IPS DF 6.9 (cell line): ENCODE measurements at regions not wholly inside any gene's neighbourhood (a gene's known extent, or its start where the extent isn't known, plus 50 kb on each side); places are given as distances from the start of the nearest gene placed in this dataset.

Source experiments
- DNase-seq: peaks from one replicate; pipeline ENCODE4 v3.0.0-alpha.2; 2013; ENCODE audit warnings: low read depth, low spot score
- H3K27ac ChIP-seq: one replicate; pipeline ENCODE4 v1.5.1; 2013; ENCODE audit warnings: low read length, control low read depth
- H3K27me3 ChIP-seq: 2 replicates; pipeline ENCODE4 v1.6.1; 2013; ENCODE audit warnings: mild to moderate bottlenecking, low read length; ENCODE audit not compliant: control insufficient read depth, insufficient read depth
- H3K36me3 ChIP-seq: 2 replicates; pipeline ENCODE4 v1.6.1; 2013; ENCODE audit warnings: low read length; ENCODE audit not compliant: control insufficient read depth, insufficient read depth
- H3K4me1 ChIP-seq: 2 replicates; pipeline ENCODE4 v1.6.1; 2013; ENCODE audit warnings: low read length; ENCODE audit not compliant: control insufficient read depth, insufficient read depth
- H3K4me3 ChIP-seq: 2 replicates; pipeline ENCODE4 v1.5.1; 2013; ENCODE audit warnings: mild to moderate bottlenecking, low read length
- H3K9me3 ChIP-seq: 2 replicates; pipeline ENCODE4 v1.6.1; 2013; ENCODE audit warnings: low read length, inconsistent platforms; ENCODE audit not compliant: control insufficient read depth, insufficient read depth
- WGBS: extraction: QIAGEN DNeasy Blood & Tissue Kit; methylation state at CpG from one replicate; pipeline ENCODE4 v1.1.7; 2013; ENCODE audit warnings: mixed read lengths, missing lambda C conversion rate; ENCODE audit not compliant: insufficient read length, insufficient coverage; 5-methylcytosine and 5-hydroxymethylcytosine counted together

DNA sequence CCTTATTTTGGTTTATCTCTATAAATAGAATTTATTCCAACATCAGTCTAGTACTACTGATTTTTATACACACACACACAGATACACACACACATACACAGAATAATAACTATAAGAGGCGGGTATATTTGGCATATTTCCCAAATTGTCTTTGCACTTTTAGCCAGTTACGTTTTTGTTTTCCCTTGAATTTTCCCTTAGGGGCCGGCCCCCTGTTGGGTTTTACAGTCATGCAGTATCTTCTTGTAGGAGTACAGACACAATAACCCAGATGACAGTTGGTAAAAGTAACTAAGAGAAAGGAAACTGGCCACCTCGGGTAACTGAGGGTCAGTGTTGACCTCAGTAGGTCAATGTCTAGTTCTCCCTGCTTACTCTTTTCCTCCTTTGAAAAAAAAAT is 50.9 kb downstream of the DISP1 start:
- Histone ChIP-seq H3K27ac (no peak overlapping the region), H3K36me3 (no peaks in the 10 kb centered on the region), H3K4me1 (no peaks in the 10 kb centered on the region), H3K27me3 (no peaks in the 10 kb centered on the region), H3K4me3 (no peak overlapping the region), H3K9me3 (no peaks in the 10 kb centered on the region)
- WGBS: no CpG with 5 or more reads among the region's 4 CpGs
- no peak for DNase-seq

DNA sequence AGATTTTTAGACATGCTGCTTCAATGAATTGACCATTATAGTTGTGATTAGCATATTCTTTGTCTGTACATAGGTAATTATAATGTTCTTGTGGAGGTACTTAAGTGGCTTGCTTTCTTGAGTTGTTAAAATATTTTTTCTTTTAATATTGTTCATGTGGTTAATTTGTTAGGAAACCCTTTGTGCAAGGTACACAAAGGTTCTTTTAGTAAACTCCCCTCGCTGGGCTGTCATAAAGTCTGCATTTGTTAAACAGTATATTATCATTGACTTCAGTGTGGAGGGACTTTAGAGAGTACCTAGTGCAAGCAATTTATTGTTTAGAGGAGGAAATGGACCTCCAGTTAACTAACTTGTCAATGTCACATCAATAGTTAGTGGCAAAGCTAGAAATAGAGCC is 52.5 kb downstream of the DISP1 start:
- H3K9me3 ChIP-seq: no peaks in the 10 kb centered on the region
- WGBS: no CpG with 5 or more reads among the region's 1 CpG
- no peak for DNase-seq

DNA sequence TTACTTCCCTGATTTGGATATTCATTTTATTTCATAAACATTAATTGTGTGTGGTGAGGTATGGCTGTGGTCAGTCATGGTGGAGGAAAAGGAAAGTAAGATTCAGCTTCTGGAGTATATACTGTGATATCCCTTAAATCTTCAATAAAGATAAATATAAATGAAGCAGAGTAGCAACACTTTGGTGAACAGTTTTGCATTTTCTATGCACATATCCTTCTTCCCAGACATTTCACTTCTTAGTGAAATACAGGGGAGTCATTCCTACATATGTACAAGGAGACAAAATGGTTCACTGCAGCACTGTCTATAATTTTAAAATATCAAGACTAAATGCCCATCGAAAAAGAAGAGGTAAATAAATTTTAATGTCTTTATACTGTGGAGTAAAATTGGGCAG is 61.3 kb downstream of the DISP1 start:
- no CpG with 5 or more reads among the region's 1 CpG for WGBS
- Histone ChIP-seq H3K27me3 (no peaks in the 10 kb centered on the region), H3K4me1 (0 out of 2 replicates have a peak, but pooled peaks cover 1% of the 10 kb centered on the region), H3K27ac (no peak overlapping the region), H3K9me3 (no peaks in the 10 kb centered on the region), H3K4me3 (no peak overlapping the region), H3K36me3 (no peaks in the 10 kb centered on the region)
- no peak for DNase-seq

More for the DNA sequence above, 52.5 kb downstream of the DISP1 start:
- Histone ChIP-seq H3K27ac (no peak overlapping the region), H3K36me3 (no peaks in the 10 kb centered on the region), H3K4me3 (no peak overlapping the region), H3K4me1 (no peaks in the 10 kb centered on the region), H3K27me3 (no peaks in the 10 kb centered on the region)

DNA sequence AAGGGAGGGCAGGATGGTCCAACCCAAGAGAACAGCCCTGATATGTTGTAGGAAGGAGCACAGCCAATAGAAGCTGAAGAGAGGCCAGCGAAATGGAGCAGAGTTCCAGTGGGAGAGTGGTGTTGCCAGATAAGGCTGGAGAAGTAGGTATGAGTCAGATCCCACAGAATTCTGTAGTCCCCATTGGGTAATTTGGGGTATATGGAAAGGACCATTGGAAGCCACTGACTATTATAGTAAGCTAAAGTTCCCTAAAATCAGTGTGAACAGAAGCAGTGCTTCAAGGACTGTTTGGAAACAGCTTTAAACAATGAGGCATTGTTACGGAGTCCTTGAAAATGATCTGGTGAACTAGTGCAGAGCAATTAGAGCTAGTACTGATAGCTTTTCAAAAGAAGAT is 63.0 kb downstream of the DISP1 start:
- H3K9me3 ChIP-seq: no peaks in the 10 kb centered on the region

DNA sequence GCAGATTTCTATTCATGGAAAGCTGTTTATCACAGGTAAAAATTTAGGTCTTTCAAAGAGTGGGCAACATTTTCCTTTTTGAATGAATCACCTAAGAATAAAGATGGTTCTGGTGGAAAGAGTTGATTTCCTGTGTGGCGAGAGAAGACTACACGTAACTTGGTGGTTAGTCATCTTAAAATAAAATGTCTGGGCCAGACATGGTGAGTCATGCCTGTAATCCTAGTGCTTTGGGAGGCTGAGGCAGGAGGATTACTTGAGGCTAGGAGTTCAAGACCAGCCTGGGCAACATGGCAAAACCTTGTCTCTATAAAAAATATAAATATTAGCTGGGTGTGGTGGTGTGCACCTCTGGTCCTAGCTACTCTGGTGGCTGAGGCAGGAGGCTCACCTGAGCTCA is 65.7 kb downstream of the DISP1 start:
- Histone ChIP-seq H3K4me1 (0 out of 2 replicates have a peak, but pooled peaks cover 1% of the 10 kb centered on the region), H3K36me3 (no peaks in the 10 kb centered on the region), H3K4me3 (no peak overlapping the region), H3K9me3 (no peaks in the 10 kb centered on the region), H3K27ac (no peak overlapping the region), H3K27me3 (no peaks in the 10 kb centered on the region)
- no CpG with 5 or more reads among the region's 2 CpGs for WGBS
- no peak for DNase-seq

More for the DNA sequence above, 63.0 kb downstream of the DISP1 start:
- Histone ChIP-seq H3K4me3 (no peak overlapping the region), H3K27ac (no peak overlapping the region), H3K27me3 (no peaks in the 10 kb centered on the region), H3K36me3 (no peaks in the 10 kb centered on the region), H3K4me1 (0 out of 2 replicates have a peak, but pooled peaks cover 1% of the 10 kb centered on the region)
- DNase-seq: no peak
- WGBS: no CpG with 5 or more reads among the region's 2 CpGs

DNA sequence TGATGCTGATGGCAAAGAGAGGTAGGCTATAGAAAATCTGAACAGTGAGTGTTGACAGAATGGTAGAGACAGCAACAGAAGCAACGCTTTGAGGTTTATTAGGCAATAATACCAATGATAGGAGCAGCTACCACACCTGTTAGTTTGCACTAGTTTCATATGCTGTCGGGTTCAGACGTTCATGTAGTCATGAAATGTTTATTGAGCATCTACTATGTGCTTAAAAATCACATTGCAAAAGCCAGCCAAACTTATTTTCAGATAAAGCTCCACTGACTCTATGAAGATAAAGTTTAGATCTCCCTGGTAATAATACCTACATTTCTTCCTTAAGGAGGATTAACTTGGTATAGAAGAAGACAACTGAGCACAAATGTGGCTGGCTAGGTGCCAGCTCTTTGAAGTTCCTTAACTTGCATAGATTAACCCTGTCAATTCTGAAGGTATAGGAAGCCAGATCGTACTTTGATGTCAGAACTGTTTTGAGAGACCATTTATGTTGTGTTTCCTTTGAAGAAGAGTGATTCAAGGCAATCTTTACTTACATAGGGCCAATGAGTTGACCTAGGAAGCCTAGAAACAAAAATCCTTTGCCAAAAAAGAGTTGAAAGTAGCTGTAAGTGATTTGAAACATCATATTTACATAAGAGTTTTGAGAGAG is 71.5 kb downstream of the DISP1 start:
- Histone ChIP-seq H3K4me1 (no peaks in the 10 kb centered on the region), H3K27ac (no peak overlapping the region), H3K4me3 (no peak overlapping the region), H3K27me3 (no peaks in the 10 kb centered on the region), H3K9me3 (no peaks in the 10 kb centered on the region), H3K36me3 (no peaks in the 10 kb centered on the region)
- WGBS: no CpG with 5 or more reads among the region's 4 CpGs
- DNase-seq: no peak

DNA sequence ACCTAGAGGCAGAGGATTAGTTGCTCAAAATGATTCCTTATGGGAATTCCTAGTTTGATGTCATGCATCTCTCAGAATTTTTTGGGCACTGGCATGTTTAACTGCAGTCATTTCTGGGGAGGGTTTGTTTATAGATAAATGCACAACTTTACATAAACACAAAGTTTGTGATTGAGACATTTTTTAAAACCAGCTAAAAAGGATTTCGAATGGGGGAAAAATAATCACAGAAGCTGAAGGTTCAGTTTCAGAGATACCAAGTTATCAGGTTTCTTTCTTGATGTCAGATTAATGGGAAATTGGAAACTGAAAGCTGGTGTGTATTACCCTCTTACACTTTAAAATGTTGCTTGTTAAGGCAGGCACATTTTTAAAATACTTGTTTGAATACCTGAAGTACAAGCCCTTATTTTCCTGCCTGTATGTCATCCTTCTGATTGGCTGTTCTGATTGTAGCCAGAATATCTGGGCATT is 72.1 kb downstream of the DISP1 start:
- WGBS: no CpG with 5 or more reads among the region's 1 CpG
- H3K9me3 ChIP-seq: no peaks in the 10 kb centered on the region
- H3K27me3 ChIP-seq: no peaks in the 10 kb centered on the region
- no peak for DNase-seq
- no peak overlapping the region for H3K4me3 ChIP-seq
- no peaks in the 10 kb centered on the region for H3K36me3 ChIP-seq
- H3K27ac ChIP-seq: no peak overlapping the region
- H3K4me1 ChIP-seq: no peaks in the 10 kb centered on the region

DNA sequence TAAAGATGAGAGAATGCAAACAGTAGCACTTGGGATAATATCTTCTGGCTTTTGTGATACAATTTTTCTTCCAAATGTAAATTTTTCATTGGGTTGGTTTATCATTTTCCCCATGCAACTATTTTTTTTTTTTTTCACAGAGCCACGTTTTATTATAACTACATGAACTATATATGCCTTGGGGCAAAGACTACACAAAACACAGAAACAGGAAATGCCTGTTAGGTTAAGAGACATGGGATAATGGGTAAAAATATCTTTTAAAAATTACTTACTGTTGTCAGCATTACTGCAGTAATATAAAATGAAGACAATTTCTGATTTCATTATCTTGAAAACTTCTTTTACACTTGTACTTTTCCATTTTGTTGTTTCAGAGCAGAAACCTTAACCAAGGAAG is 74.6 kb downstream of the DISP1 start:
- Histone ChIP-seq H3K27ac (no peak overlapping the region), H3K36me3 (no peaks in the 10 kb centered on the region), H3K9me3 (no peaks in the 10 kb centered on the region), H3K4me1 (no peaks in the 10 kb centered on the region), H3K4me3 (no peak overlapping the region), H3K27me3 (no peaks in the 10 kb centered on the region)
- no peak for DNase-seq
- WGBS: no CpG with 5 or more reads among the region's 1 CpG

DNA sequence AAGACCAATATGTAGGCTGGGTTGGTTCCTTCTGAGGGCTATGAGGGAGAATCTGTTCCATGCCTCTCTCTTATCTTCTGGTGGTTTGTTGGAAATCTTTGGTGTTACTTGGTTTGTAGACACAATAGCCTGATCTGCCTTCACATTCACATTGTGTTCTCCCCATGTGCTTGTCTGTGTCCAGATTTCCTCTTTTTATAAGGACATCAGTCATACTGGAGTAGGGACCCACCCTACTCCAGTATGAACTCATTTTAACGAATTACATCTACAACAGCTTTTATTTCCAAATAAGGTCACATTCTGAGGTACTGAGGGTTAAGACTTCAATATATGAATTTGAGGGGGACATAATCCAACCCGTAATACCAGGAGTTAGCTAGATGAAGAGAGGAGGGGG is 75.9 kb downstream of the DISP1 start:
- WGBS: no CpG with 5 or more reads among the region's 2 CpGs
- Histone ChIP-seq H3K4me1 (no peaks in the 10 kb centered on the region), H3K27ac (no peak overlapping the region), H3K36me3 (no peaks in the 10 kb centered on the region), H3K27me3 (no peaks in the 10 kb centered on the region), H3K4me3 (no peak overlapping the region), H3K9me3 (no peaks in the 10 kb centered on the region)
- no peak for DNase-seq

DNA sequence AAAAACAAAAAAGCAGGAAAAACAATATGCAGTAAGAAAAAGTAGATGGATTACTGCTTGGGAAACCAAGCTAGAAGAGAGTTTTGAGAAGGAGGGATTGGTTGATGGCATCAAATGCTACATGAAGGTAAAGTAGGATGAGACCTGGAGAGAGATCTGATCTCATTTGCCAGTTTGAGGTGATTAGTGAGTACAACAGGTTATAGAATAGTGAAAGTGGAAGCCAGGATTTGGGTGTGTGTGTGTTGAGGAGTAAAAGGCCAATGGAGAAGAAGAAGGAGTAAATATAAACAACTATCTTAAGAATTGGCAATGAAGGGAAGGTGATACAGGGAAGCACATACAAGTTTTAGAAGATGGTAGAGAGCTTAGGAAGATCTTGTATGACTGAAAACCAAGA is 76.7 kb downstream of the DISP1 start:
- no peak overlapping the region for H3K4me3 ChIP-seq
- H3K36me3 ChIP-seq: no peaks in the 10 kb centered on the region
- no peaks in the 10 kb centered on the region for H3K9me3 ChIP-seq
- no peaks in the 10 kb centered on the region for H3K4me1 ChIP-seq
- H3K27me3 ChIP-seq: no peaks in the 10 kb centered on the region
- no peak for DNase-seq
- no peak overlapping the region for H3K27ac ChIP-seq

DNA sequence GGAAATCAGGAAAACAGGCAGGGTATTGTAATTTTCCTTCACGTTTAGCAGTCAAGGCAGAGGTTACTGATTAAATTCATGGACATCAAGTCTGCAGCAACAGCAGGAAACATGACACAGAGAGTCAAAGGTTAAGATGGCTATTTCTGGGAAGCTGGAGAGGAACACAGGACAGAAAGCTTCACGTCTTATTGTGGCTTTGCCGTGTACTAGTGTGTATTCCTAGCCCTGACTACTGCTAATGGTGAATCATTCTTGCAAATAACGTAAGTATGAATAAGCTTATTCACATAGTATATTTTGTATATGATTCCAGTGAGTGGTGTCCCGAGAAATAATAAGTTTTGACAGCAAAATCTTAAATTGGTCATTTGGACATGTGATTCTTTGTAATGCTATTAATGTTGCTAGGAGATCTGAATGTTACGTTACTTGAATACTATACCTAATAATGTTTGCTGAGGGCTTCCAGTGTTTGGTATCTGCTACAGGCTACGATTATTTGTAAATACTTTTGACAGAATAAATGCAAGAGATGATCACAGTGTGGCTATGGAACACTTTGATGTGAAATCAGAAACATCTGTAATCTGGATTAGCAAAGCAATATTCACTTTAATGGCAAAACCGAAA is 77.4 kb downstream of the DISP1 start:
- Histone ChIP-seq H3K27ac (no peak overlapping the region), H3K9me3 (no peaks in the 10 kb centered on the region), H3K36me3 (no peaks in the 10 kb centered on the region), H3K4me3 (no peak overlapping the region), H3K27me3 (no peaks in the 10 kb centered on the region), H3K4me1 (no peaks in the 10 kb centered on the region)
- no peak for DNase-seq
- no CpG with 5 or more reads among the region's 8 CpGs for WGBS
